ENCODE measurements at regions not wholly inside any gene's neighbourhood (a gene's known extent, or its start where the extent isn't known, plus 50 kb on each side); places are given as distances from the start of the nearest gene placed in this dataset.

GRCh38 chr13:73556128-73556527 is 497.3 kb downstream of the KLF5 start:
- H3K9me3 ChIP-seq (ENCODE audit: low read depth), result no peaks in the 10 kb centered on the region
- H3K36me3 ChIP-seq, result no peaks in the 10 kb centered on the region
- H3K4me1 ChIP-seq (ENCODE audit: low read depth), result no peaks in the 10 kb centered on the region
- no peak for TF ChIP-seq CTCF (IDR thresholded peaks at IDR 0.05; ENCODE audit: low read depth, low read length)
- no peak for DNase-seq (ENCODE audit: low read depth in 1 of 2, low spot score in 1 of 2)
- no peak overlapping the region for H3K4me3 ChIP-seq
- no peaks in the 10 kb centered on the region for H3K27me3 ChIP-seq
- H3K27ac ChIP-seq, result no peak overlapping the region

GRCh38 chr13:73551736-73552135 is 492.9 kb downstream of the KLF5 start:
- no peaks in the 10 kb centered on the region for H3K4me1 ChIP-seq (ENCODE audit: low read depth)
- no peaks in the 10 kb centered on the region for H3K27me3 ChIP-seq
- H3K36me3 ChIP-seq, result no peaks in the 10 kb centered on the region
- no peak overlapping the region for H3K27ac ChIP-seq
- H3K9me3 ChIP-seq (ENCODE audit: low read depth), result no peaks in the 10 kb centered on the region
- H3K4me3 ChIP-seq, result no peak overlapping the region
- TF ChIP-seq CTCF (IDR thresholded peaks at IDR 0.05; ENCODE audit: low read depth, low read length), result no peak
- no peak for DNase-seq (ENCODE audit: low read depth in 1 of 2, low spot score in 1 of 2)

DNA sequence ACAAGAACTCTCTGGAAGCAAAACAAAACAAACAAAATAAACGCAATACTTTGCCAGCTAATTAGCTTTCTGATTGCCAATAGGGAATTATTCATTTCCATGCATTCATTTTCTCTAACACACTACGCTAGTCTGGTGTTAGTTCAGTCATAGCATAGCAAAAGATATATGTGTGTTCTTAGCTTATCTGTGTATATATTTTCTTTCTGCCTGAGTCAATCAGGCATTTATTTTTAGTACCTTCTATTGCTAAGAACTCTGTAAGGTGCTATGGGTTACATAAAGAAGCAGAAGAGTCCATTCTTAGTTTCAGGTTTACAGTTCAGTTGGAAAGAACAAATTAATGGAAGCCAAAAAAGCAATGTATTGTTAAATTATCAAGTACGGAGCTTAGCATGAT is 490.9 kb downstream of the KLF5 start:
- no peaks in the 10 kb centered on the region for H3K9me3 ChIP-seq (ENCODE audit: low read depth)
- no peak overlapping the region for H3K27ac ChIP-seq
- H3K36me3 ChIP-seq, result no peaks in the 10 kb centered on the region
- H3K27me3 ChIP-seq, result no peaks in the 10 kb centered on the region
- no peak overlapping the region for H3K4me3 ChIP-seq
- no peak for TF ChIP-seq CTCF (IDR thresholded peaks at IDR 0.05; ENCODE audit: low read depth, low read length)
- no peak for DNase-seq (ENCODE audit: low read depth in 1 of 2, low spot score in 1 of 2)
- no peaks in the 10 kb centered on the region for H3K4me1 ChIP-seq (ENCODE audit: low read depth)

DNA sequence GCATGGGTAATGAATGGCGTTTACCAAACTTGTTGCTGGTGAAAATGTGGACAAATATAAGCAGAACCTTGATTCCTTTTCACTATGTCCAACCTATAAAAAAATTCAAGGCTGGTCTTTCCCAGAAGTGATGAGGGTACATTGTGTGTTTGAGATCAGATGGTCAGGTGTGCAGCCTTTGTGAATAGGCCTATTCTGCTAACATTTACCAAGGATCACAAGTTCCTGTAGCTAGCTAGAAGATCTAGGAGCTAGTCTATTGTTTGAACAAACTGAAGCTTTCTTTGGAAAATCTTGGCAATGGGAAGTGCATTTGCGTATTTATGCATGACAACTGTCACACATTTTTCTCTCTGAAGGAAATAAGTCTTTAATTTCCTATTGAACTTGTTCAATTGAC is 489.6 kb downstream of the KLF5 start:
- H3K27me3 ChIP-seq, result no peaks in the 10 kb centered on the region
- no peak overlapping the region for H3K4me3 ChIP-seq
- H3K4me1 ChIP-seq (ENCODE audit: low read depth), result no peaks in the 10 kb centered on the region

GRCh38 chr13:73547239-73547638 is 488.4 kb downstream of the KLF5 start:
- H3K36me3 ChIP-seq, result no peaks in the 10 kb centered on the region
- H3K4me3 ChIP-seq, result no peak overlapping the region
- DNase-seq (ENCODE audit: low read depth in 1 of 2, low spot score in 1 of 2), result no peak
- no peaks in the 10 kb centered on the region for H3K27me3 ChIP-seq
- no peaks in the 10 kb centered on the region for H3K4me1 ChIP-seq (ENCODE audit: low read depth)
- H3K9me3 ChIP-seq (ENCODE audit: low read depth), result no peaks in the 10 kb centered on the region
- no peak for TF ChIP-seq CTCF (IDR thresholded peaks at IDR 0.05; ENCODE audit: low read depth, low read length)
- H3K27ac ChIP-seq, result no peak overlapping the region

More for the DNA sequence above, 489.6 kb downstream of the KLF5 start:
- H3K27ac ChIP-seq, result no peak overlapping the region
- no peak for DNase-seq (ENCODE audit: low read depth in 1 of 2, low spot score in 1 of 2)
- no peaks in the 10 kb centered on the region for H3K9me3 ChIP-seq (ENCODE audit: low read depth)
- H3K36me3 ChIP-seq, result no peaks in the 10 kb centered on the region
- no peak for TF ChIP-seq CTCF (IDR thresholded peaks at IDR 0.05; ENCODE audit: low read depth, low read length)

GRCh38 chr13:73544175-73544574 is 485.4 kb downstream of the KLF5 start:
- Histone ChIP-seq H3K9me3 (ENCODE audit: low read depth) (no peaks in the 10 kb centered on the region), H3K27me3 (no peaks in the 10 kb centered on the region), H3K4me3 (no peak overlapping the region), H3K36me3 (no peaks in the 10 kb centered on the region), H3K27ac (no peak overlapping the region), H3K4me1 (ENCODE audit: low read depth) (no peaks in the 10 kb centered on the region)
- DNase-seq (ENCODE audit: low read depth in 1 of 2, low spot score in 1 of 2), result no peak
- TF ChIP-seq CTCF (IDR thresholded peaks at IDR 0.05; ENCODE audit: low read depth, low read length), result no peak

Measured in cardiac muscle cell (in vitro differentiated cells and primary cell).